K562 (cell line): ENCODE measurements at regions not wholly inside any gene's neighbourhood (a gene's known extent, or its start where the extent isn't known, plus 50 kb on each side); places are given as distances from the start of the nearest gene placed in this dataset.
A peak's percentile ranks its signal among the peaks of the same experiment; 100 is the strongest.

ENCODE experiments used
- ATAC-seq: fragments of 200-7000 bp; cut with Tn5 transposase; 3 replicates; pipeline ENCODE4 v1.9.1; 2020; ENCODE audit warnings: moderate library complexity
- BruUV-seq: library from RNA; stranded (reverse); fragments of 400-500 nt; replicated peaks from 2 replicates; lab custom pipeline; 2021; lab: Mats Ljungman, UMichigan
- CTCF ChIA-PET: fragments of 300-600 bp; formaldehyde crosslinking; extraction: SDS; loops from one replicate; lab custom pipeline; 2021; ENCODE audit warnings: low intra/inter-chr PET ratio; lab: Yijun Ruan, JAX
- POLR2A ChIA-PET: fragments of 300-600, 350-650 bp; sonication (Branson Sonifier 250); formaldehyde crosslinking; extraction: SDS; loops from one replicate; lab custom pipeline; 2021; ENCODE audit warnings: antibody characterized with exemption, inconsistent platforms; lab: Yijun Ruan, JAX
- DNase-seq, 4 experiments: peaks; one replicate each; pipeline versions ENCODE4 v3.0.0 to v3.0.0-alpha.2; 2011 to 2018; ENCODE audit warnings: low spot score in 3 of 4, mixed read lengths in 3 of 4; ENCODE audit errors: extremely low read depth in 1 of 4
- FAIRE-seq: peaks from 2 replicates; lab custom pipeline; 2011; peaks lifted over from hg19 to GRCh38; lab: Jason Lieb, UNC
- H2AFZ ChIP-seq: 2 replicates; pipeline ENCODE4 v1.6.0; 2011; ENCODE audit warnings: low read depth, low read length, control low read depth, inconsistent platforms
- H3K27ac ChIP-seq: fragments of 200-600 bp; 3 replicates; pipeline ENCODE4 v1.8.0; 2011; ENCODE audit warnings: low read depth, mild to moderate bottlenecking, control low read depth, inconsistent platforms, low read length, moderate library complexity, mixed read lengths; ENCODE audit errors: extremely low read depth
- H3K27me3 ChIP-seq, 2 experiments: fragments of 300-600 bp in 1 of 2; 2 replicates in 1 of 2; 3 replicates in 1 of 2; pipeline versions ENCODE4 v1.6.0 to v1.8.0; 2011; ENCODE audit warnings: inconsistent platforms in 2 of 2, low read length in 2 of 2, mild to moderate bottlenecking in 1 of 2, mixed read lengths in 1 of 2, moderate library complexity in 1 of 2; ENCODE audit not compliant: control insufficient read depth in 2 of 2, insufficient read depth in 2 of 2
- H3K36me3 ChIP-seq: fragments of 300-600 bp; 3 replicates; pipeline ENCODE4 v1.8.0; 2011; ENCODE audit warnings: mild to moderate bottlenecking, low read length, inconsistent platforms; ENCODE audit not compliant: control insufficient read depth, insufficient read depth
- H3K4me1 ChIP-seq, 2 experiments: fragments of 200-600 bp in 1 of 2; replicated peaks in 1 of 2; 2 replicates in 1 of 2; 3 replicates in 1 of 2; pipeline versions ENCODE4 v1.5.1 to v1.8.0; 2011; ENCODE audit warnings: inconsistent platforms in 2 of 2, low read length in 2 of 2, mild to moderate bottlenecking in 1 of 2, mixed read lengths in 1 of 2, moderate library complexity in 1 of 2; ENCODE audit not compliant: control insufficient read depth in 2 of 2, insufficient read depth in 2 of 2
- H3K4me2 ChIP-seq: 2 replicates; pipeline ENCODE4 v1.6.1; 2011; ENCODE audit warnings: low read length, control low read depth, inconsistent platforms, mixed read lengths; ENCODE audit not compliant: insufficient read depth
- H3K4me3 ChIP-seq: fragments of 200-600 bp; sonication (generic), shearing (Covaris generic); 2 replicates; pipeline ENCODE4 v1.5.1; 2016; ENCODE audit warnings: control low read depth, inconsistent platforms
- H3K79me2 ChIP-seq: fragments of 200-600 bp; 3 replicates; pipeline ENCODE4 v1.8.0; 2011; ENCODE audit warnings: low read length, inconsistent platforms; ENCODE audit not compliant: control insufficient read depth, insufficient read depth
- H3K9ac ChIP-seq, 2 experiments: 2 replicates each; pipeline versions ENCODE4 v1.6.0 to v1.6.1; 2011; ENCODE audit warnings: low read depth in 2 of 2, low read length in 2 of 2, control low read depth in 1 of 2, inconsistent platforms in 1 of 2, mild to moderate bottlenecking in 1 of 2, mixed read lengths in 1 of 2; ENCODE audit not compliant: insufficient read depth in 1 of 2
- H3K9me1 ChIP-seq: one replicate; pipeline ENCODE4 v1.6.0; 2011; ENCODE audit warnings: inconsistent platforms, mild to moderate bottlenecking, low read length, moderate library complexity; ENCODE audit not compliant: control insufficient read depth, insufficient read depth
- H3K9me3 ChIP-seq: replicated peaks from 2 replicates; pipeline ENCODE4 v1.5.1; 2011; ENCODE audit warnings: low read depth, low read length, inconsistent platforms; ENCODE audit not compliant: control insufficient read depth, insufficient read depth
- H4K20me1 ChIP-seq: replicated peaks from 2 replicates; pipeline ENCODE4 v1.6.1; 2011; ENCODE audit warnings: low read length, inconsistent platforms, mixed read lengths; ENCODE audit not compliant: control insufficient read depth, insufficient read depth
- HDAC3 ChIP-seq: fragments of 450-650 bp; IDR thresholded peaks from 2 replicates; pipeline ENCODE4 v1.6.1; 2018; ENCODE audit warnings: borderline replicate concordance, mild to moderate bottlenecking, moderate library complexity; ENCODE audit not compliant: partially characterized antibody
- HDAC8 ChIP-seq: fragments of 450-650 bp; IDR thresholded peaks from 2 replicates; pipeline ENCODE4 v1.6.1; 2016; ENCODE audit warnings: mild to moderate bottlenecking, missing genetic modification characterization, moderate library complexity, missing compliant biosample characterization
- NCOA1 ChIP-seq: fragments of 450-650 bp; IDR thresholded peaks from 2 replicates; pipeline ENCODE4 v1.6.1; 2016; ENCODE audit warnings: low read depth
- PHF8 ChIP-seq: fragments of 200-600 bp; sonication (generic); IDR thresholded peaks from 2 replicates; pipeline ENCODE4 v1.6.1; 2012; ENCODE audit warnings: mixed run types, mild to moderate bottlenecking, inconsistent platforms, low read length, moderate library complexity, borderline replicate concordance
- PPARD ChIP-seq: fragments of 250-450 bp; sonication (Bioruptor Pico); IDR thresholded peaks from 2 replicates; pipeline ENCODE4 v1.8.0; 2022; ENCODE audit warnings: inconsistent platforms, mild to moderate bottlenecking, moderate library complexity
- RBM25 ChIP-seq: fragments of 200-400 bp; formaldehyde crosslinking; IDR thresholded peaks from 2 replicates; pipeline ENCODE4 v1.6.1; 2018; ENCODE audit warnings: low read length, low read depth, moderate library complexity; ENCODE audit not compliant: severe bottlenecking
- ZBTB34 ChIP-seq: fragments of 250-450 bp; sonication (Bioruptor Pico); IDR thresholded peaks from 2 replicates; pipeline ENCODE4 v1.8.0; 2021; ENCODE audit warnings: mild to moderate bottlenecking, moderate library complexity
- ZNF23 ChIP-seq: fragments of 250-450 bp; sonication (Bioruptor Pico); IDR thresholded peaks from 2 replicates; pipeline ENCODE4 v1.4.0; 2020; ENCODE audit warnings: mild to moderate bottlenecking
- ZNF280B ChIP-seq: fragments of 250-450 bp; sonication (Bioruptor Pico); IDR thresholded peaks from 2 replicates; pipeline ENCODE4 v1.5.1; 2021; ENCODE audit warnings: mild to moderate bottlenecking
- ZNF354B ChIP-seq: fragments of 250-450 bp; sonication (Bioruptor Pico); IDR thresholded peaks from 2 replicates; pipeline ENCODE4 v1.4.0; 2020
- ZNF395 ChIP-seq: fragments of 200-800 bp; sonication (Bioruptor generic); IDR thresholded peaks from 2 replicates; pipeline ENCODE4 v1.6.1; 2017; ENCODE audit warnings: missing genetic modification characterization, missing compliant biosample characterization
- WGBS: fragments of 100-300 bp; shearing (Covaris generic); methylation state at CpG from one replicate; pipeline ENCODE4 v1.1.6; 2016; ENCODE audit warnings: low coverage, mixed read lengths; ENCODE audit not compliant: insufficient coverage; ENCODE audit errors: missing lambda C conversion rate; 5-methylcytosine and 5-hydroxymethylcytosine counted together
- in situ Hi-C: fragments of 300-500 bp; cut with MboI; formaldehyde crosslinking; loops from 4 replicates; pipeline ENCODE4 v1.15.0; 2018; ENCODE audit warnings: inconsistent platforms, mixed read lengths
- intact Hi-C: fragments of 100-400 bp; cut with micrococcal nuclease; formaldehyde crosslinking; loops from 2 replicates; pipeline ENCODE4 v1.14.2; 2022
- TF ChIP-seq, protein P1 (sequence below): IDR thresholded peaks from 3 replicates; pipeline ENCODE4 v1.6.1; 2011; ENCODE audit warnings: borderline replicate concordance, mild to moderate bottlenecking; ENCODE audit not compliant: insufficient read length, insufficient read depth

- no peak overlapping the region for H3K4me3 ChIP-seq
- DNase-seq, result no peak
- H3K4me2 ChIP-seq, result no peak overlapping the region
- H3K79me2 ChIP-seq, result no peaks in the 10 kb centered on the region
- H3K9me1 ChIP-seq, result no peaks in the 10 kb centered on the region
- no peaks in the 10 kb centered on the region for H3K9me3 ChIP-seq
- no peaks in the 10 kb centered on the region for H3K27me3 ChIP-seq
- no TSS peak for BruUV-seq
- ChIA-PET CTCF (no interaction called here), POLR2A (no interaction called here)
- no peaks in the 10 kb centered on the region for H3K36me3 ChIP-seq
- no peaks in the 10 kb centered on the region for H3K4me1 ChIP-seq
- no peak for FAIRE-seq
- no peaks in the 10 kb centered on the region for H4K20me1 ChIP-seq
- WGBS, result 40% methylated on average over 1 of the region's 1 CpG
- H3K27ac ChIP-seq, result no peak overlapping the region
- intact Hi-C loops, result no loop called here
- H2AFZ ChIP-seq, result peak overlapping the region; percentile 33; the same call in 1 of the 2 replicates
- no peak overlapping the region for H3K9ac ChIP-seq
- ATAC-seq, result no peak; the same call in 2 of the 3 replicates
- in situ Hi-C loops, result no loop called here
- TF ChIP-seq PHF8 (no peak), ZBTB34 (CRISPR knock-in tag) (no peak), HDAC3 (no peak), HDAC8 (tag) (no peak), ZNF354B (no peak), ZNF280B (CRISPR knock-in tag) (no peak), ZNF23 (CRISPR knock-in tag) (no peak), NCOA1 (no peak), ZNF395 (no peak), RBM25 (no peak), PPARD (CRISPR knock-in tag) (no peak)
- TF ChIP-seq, protein P1, sequence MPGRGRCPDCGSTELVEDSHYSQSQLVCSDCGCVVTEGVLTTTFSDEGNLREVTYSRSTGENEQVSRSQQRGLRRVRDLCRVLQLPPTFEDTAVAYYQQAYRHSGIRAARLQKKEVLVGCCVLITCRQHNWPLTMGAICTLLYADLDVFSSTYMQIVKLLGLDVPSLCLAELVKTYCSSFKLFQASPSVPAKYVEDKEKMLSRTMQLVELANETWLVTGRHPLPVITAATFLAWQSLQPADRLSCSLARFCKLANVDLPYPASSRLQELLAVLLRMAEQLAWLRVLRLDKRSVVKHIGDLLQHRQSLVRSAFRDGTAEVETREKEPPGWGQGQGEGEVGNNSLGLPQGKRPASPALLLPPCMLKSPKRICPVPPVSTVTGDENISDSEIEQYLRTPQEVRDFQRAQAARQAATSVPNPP, result no peak
Observed at GRCh38 chr13:76024151-76024550, 388.0 kb downstream of the LMO7 start.
